ENCODE measurements at regions not wholly inside any gene's neighbourhood (a gene's known extent, or its start where the extent isn't known, plus 50 kb on each side); places are given as distances from the start of the nearest gene placed in this dataset.

DNA sequence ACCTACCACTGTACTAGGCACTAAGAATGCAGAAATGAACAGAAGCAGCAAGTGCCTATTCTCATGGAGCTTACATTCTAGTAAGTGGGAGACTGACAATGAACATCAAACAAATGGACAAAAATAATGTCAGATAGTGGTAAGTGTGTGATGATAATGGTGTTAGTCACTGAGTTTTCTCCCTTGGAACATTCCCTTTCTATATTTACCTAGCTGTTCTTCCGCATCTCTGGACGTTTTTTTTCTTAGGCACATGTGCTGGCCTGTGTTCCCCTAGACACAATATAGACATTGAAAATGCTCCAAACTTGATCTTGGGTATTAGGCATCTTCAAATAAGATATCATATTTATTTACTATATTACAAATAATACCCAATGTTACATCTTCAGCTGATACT lies 218.1 kb upstream of the GJE1 start:
- Mint-ChIP-seq H3K4me1 (no peaks in the 10 kb centered on the region), H3K36me3 (no peaks in the 10 kb centered on the region), H3K9me3 (peaks cover 0 to 3% (median 0%) of the 10 kb centered on the region in 7 donors), H3K4me3 (no peak overlapping the region), H3K27me3 (no peaks in the 10 kb centered on the region), H3K27ac (no peak overlapping the region)
- Histone ChIP-seq H3K4me1 (ENCODE audit: control insufficient read depth, insufficient read depth, low read length, poor library complexity, severe bottlenecking) (no peaks in the 10 kb centered on the region), H3K4me3 (ENCODE audit: low read depth, low read length) (no peak overlapping the region), H3K9me3 (ENCODE audit: control insufficient read depth in 2 of 2, low read length in 2 of 2) (no peaks in the 10 kb centered on the region), H3K27ac (ENCODE audit: insufficient read depth, low read length, poor library complexity, severe bottlenecking) (no peak overlapping the region), H3K27me3 (ENCODE audit: control insufficient read depth, insufficient read depth, low read length) (no peaks in the 10 kb centered on the region), H3K36me3 (ENCODE audit: control insufficient read depth, insufficient read depth, low read length) (no peaks in the 10 kb centered on the region)
- ATAC-seq (ENCODE audit: low read depth in 2 of 2) (no peak), DNase-seq (no peak)

- Mint-ChIP-seq H3K9me3 (peaks cover 0 to 3% (median 0%) of the 10 kb centered on the region in 7 donors), H3K4me1 (peaks cover 0 to 6% (median 0%) of the 10 kb centered on the region in 4 donors), H3K4me3 (no peak overlapping the region), H3K36me3 (no peaks in the 10 kb centered on the region), H3K27me3 (peaks cover 4% of the 10 kb centered on the region), H3K27ac (no peak overlapping the region)
- no peaks in the 10 kb centered on the region for H3K27me3 ChIP-seq (ENCODE audit: control insufficient read depth, insufficient read depth, low read length)
- no peak for DNase-seq
- ATAC-seq (ENCODE audit: low read depth in 2 of 2) = no peak
- H3K4me3 ChIP-seq (ENCODE audit: low read depth, low read length) = no peak overlapping the region
- H3K9me3 ChIP-seq (ENCODE audit: control insufficient read depth in 2 of 2, low read length in 2 of 2) = no peaks in the 10 kb centered on the region
- no peaks in the 10 kb centered on the region for H3K36me3 ChIP-seq (ENCODE audit: control insufficient read depth, insufficient read depth, low read length)
- H3K27ac ChIP-seq (ENCODE audit: insufficient read depth, low read length, poor library complexity, severe bottlenecking) = no peak overlapping the region
- H3K4me1 ChIP-seq (ENCODE audit: control insufficient read depth, insufficient read depth, low read length, poor library complexity, severe bottlenecking) = no peaks in the 10 kb centered on the region
Measured at GRCh38 chr6:141906569-141907080, 226.1 kb upstream of the GJE1 start.

DNA sequence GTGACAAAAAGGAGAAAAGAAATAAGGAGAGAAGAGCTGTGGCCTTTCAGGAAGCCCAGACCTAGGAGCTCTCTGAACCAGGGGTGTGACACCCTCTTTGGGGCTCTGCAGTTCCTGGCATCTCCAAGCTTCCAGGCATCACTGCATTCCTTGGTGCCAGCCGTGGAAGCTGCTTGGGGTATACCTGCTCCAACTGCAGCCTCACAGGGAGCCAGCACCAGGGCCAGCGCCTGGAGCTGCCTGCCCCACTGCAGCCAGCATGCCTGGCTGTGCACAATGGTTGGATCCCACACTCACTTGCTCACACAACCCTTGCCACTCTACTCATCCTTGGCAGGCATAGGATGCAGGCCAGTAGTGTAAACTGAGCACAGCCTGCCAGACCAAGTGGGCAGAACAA lies 242.1 kb upstream of the GJE1 start:
- Histone ChIP-seq H3K27ac (ENCODE audit: insufficient read depth, low read length, poor library complexity, severe bottlenecking) (no peak overlapping the region), H3K9me3 (ENCODE audit: control insufficient read depth in 2 of 2, low read length in 2 of 2) (peaks cover 0 to 6% of the 10 kb centered on the region in 2 experiments), H3K4me1 (ENCODE audit: control insufficient read depth, insufficient read depth, low read length, poor library complexity, severe bottlenecking) (no peaks in the 10 kb centered on the region), H3K27me3 (ENCODE audit: control insufficient read depth, insufficient read depth, low read length) (no peaks in the 10 kb centered on the region), H3K36me3 (ENCODE audit: control insufficient read depth, insufficient read depth, low read length) (no peaks in the 10 kb centered on the region), H3K4me3 (ENCODE audit: low read depth, low read length) (no peak overlapping the region)
- no peak for DNase-seq
- H3K27ac Mint-ChIP-seq = no peak overlapping the region
- no peak overlapping the region for H3K4me3 Mint-ChIP-seq
- no peak for ATAC-seq (ENCODE audit: low read depth in 2 of 2)
- H3K9me3 Mint-ChIP-seq = peaks cover 2 to 23% (median 6%) of the 10 kb centered on the region in 7 donors
- H3K4me1 Mint-ChIP-seq = no peaks in the 10 kb centered on the region
- H3K36me3 Mint-ChIP-seq = no peaks in the 10 kb centered on the region
- H3K27me3 Mint-ChIP-seq = no peaks in the 10 kb centered on the region

DNA sequence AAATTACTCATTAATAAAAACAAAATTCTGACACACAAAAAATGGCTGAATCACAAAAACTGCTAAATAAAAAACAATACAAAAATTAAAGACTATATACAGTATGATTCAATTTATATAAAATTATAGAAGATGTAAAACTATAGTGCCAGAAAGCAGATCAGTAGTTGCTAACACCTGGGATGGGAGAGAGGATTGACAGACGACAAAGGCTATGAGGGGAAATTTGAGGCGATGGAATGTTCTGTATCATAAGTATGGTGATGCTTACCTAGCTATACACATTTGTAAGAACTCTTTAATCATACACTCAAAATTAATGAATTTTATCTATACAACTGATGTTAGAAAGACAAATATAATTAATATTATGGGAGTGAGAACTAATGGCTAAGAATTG lies 247.9 kb upstream of the GJE1 start:
- Mint-ChIP-seq H3K9me3 (peaks cover 0 to 28% (median 11%) of the 10 kb centered on the region in 7 donors), H3K27me3 (no peaks in the 10 kb centered on the region), H3K4me1 (peaks cover 0 to 4% (median 1%) of the 10 kb centered on the region in 4 donors), H3K4me3 (no peak overlapping the region), H3K36me3 (peaks cover 6% of the 10 kb centered on the region), H3K27ac (no peak overlapping the region)
- DNase-seq = no peak
- Histone ChIP-seq H3K4me3 (ENCODE audit: low read depth, low read length) (no peak overlapping the region), H3K9me3 (ENCODE audit: control insufficient read depth in 2 of 2, low read length in 2 of 2) (peaks cover 0 to 14% of the 10 kb centered on the region in 2 experiments), H3K36me3 (ENCODE audit: control insufficient read depth, insufficient read depth, low read length) (no peaks in the 10 kb centered on the region), H3K27me3 (ENCODE audit: control insufficient read depth, insufficient read depth, low read length) (no peaks in the 10 kb centered on the region), H3K27ac (ENCODE audit: insufficient read depth, low read length, poor library complexity, severe bottlenecking) (no peak overlapping the region), H3K4me1 (ENCODE audit: control insufficient read depth, insufficient read depth, low read length, poor library complexity, severe bottlenecking) (no peaks in the 10 kb centered on the region)
- no peak for ATAC-seq (ENCODE audit: low read depth in 2 of 2)

- DNase-seq (no peak), ATAC-seq (ENCODE audit: low read depth in 2 of 2) (no peak)
- Mint-ChIP-seq H3K4me1 (peaks cover 0 to 7% (median 2%) of the 10 kb centered on the region in 4 donors), H3K27me3 (no peaks in the 10 kb centered on the region), H3K27ac (no peak overlapping the region), H3K9me3 (peaks cover 0 to 9% (median 1%) of the 10 kb centered on the region in 7 donors), H3K36me3 (peaks cover 6% of the 10 kb centered on the region), H3K4me3 (no peak overlapping the region)
- H3K4me1 ChIP-seq (ENCODE audit: control insufficient read depth, insufficient read depth, low read length, poor library complexity, severe bottlenecking) = no peaks in the 10 kb centered on the region
- H3K4me3 ChIP-seq (ENCODE audit: low read depth, low read length) = no peak overlapping the region
- H3K27me3 ChIP-seq (ENCODE audit: control insufficient read depth, insufficient read depth, low read length) = no peaks in the 10 kb centered on the region
- no peaks in the 10 kb centered on the region for H3K9me3 ChIP-seq (ENCODE audit: control insufficient read depth in 2 of 2, low read length in 2 of 2)
- no peaks in the 10 kb centered on the region for H3K36me3 ChIP-seq (ENCODE audit: control insufficient read depth, insufficient read depth, low read length)
- H3K27ac ChIP-seq (ENCODE audit: insufficient read depth, low read length, poor library complexity, severe bottlenecking) = no peak overlapping the region
Measured at GRCh38 chr6:141878686-141879085, 254.0 kb upstream of the GJE1 start.

DNA sequence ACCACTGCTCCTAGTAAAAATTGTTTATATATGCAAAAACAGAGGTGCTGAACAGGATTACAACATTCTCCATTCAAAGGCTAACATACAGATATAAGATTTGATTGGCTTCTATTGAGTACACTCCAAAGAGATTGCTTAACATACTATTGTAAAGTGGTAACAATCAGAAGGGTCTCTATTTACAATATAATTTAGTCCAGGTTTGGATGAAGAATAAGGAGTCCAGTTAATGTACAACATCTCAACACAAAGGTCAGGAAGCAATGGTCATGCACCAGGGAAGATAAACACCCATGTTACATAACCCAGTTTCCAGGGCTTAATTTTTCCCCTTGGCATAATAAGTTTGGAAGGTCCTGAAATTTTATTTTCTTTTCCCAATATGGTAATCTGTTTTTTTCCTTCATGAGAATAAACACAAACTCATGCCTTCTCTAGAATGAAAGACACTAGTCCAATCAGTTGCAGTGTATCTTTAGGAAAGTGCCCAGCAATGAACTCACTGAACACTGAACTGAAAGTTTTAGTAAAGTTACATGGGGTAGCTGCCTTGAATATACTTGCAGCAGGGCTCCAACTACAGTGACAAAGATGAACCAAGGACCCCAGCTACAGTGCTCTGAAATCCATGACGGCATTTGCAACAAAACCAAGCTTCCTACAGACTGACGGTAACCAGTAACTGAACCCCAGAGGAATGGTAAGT lies 255.3 kb upstream of the GJE1 start:
- H3K4me1 Mint-ChIP-seq = peaks cover 0 to 7% (median 2%) of the 10 kb centered on the region in 4 donors
- no peak overlapping the region for H3K27ac ChIP-seq (ENCODE audit: insufficient read depth, low read length, poor library complexity, severe bottlenecking)
- H3K4me3 Mint-ChIP-seq = no peak overlapping the region
- DNase-seq (no peak), ATAC-seq (ENCODE audit: low read depth in 2 of 2) (no peak)
- H3K36me3 Mint-ChIP-seq = peaks cover 5% of the 10 kb centered on the region
- H3K27me3 ChIP-seq (ENCODE audit: control insufficient read depth, insufficient read depth, low read length) = no peaks in the 10 kb centered on the region
- no peaks in the 10 kb centered on the region for H3K36me3 ChIP-seq (ENCODE audit: control insufficient read depth, insufficient read depth, low read length)
- H3K9me3 ChIP-seq (ENCODE audit: control insufficient read depth in 2 of 2, low read length in 2 of 2) = no peaks in the 10 kb centered on the region
- H3K27ac Mint-ChIP-seq = no peak overlapping the region
- H3K4me1 ChIP-seq (ENCODE audit: control insufficient read depth, insufficient read depth, low read length, poor library complexity, severe bottlenecking) = no peaks in the 10 kb centered on the region
- no peak overlapping the region for H3K4me3 ChIP-seq (ENCODE audit: low read depth, low read length)
- no peaks in the 10 kb centered on the region for H3K27me3 Mint-ChIP-seq
- peaks cover 0 to 4% (median 1%) of the 10 kb centered on the region in 7 donors for H3K9me3 Mint-ChIP-seq

DNA sequence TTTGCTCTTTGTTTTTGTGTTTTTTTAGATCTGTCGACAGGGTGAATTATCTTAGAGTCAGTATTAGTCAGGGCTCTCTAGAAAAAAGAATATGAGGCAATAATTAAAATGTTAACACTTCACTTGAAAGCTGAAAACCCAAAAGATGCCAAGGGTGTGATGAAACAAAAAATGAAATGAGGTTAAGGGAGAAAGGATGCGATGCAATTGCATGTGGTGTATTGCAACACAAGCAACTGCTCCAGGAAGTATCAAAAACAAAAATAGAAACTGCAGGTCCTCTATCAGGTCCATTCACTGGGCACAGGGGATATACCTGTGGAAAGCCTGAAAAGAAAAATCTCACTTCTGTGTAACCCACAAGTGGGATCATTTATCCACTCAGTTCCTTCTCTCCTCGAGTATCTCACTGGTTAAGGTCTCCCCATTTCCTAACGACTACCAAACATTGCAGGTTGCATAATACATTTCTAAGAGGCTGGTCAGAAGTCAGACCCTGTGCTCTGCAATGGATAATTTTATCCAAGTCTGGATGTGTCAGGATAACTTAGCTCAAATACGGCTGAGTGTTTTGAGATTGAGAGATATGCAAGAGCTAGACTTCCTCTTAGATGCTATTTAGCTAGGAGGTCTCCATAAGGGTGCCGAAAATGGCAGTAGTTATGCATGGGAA lies 257.7 kb upstream of the GJE1 start:
- H3K36me3 Mint-ChIP-seq = peaks cover 5% of the 10 kb centered on the region
- no peaks in the 10 kb centered on the region for H3K27me3 Mint-ChIP-seq
- no peak for DNase-seq
- H3K4me3 Mint-ChIP-seq = no peak overlapping the region
- Histone ChIP-seq H3K4me3 (ENCODE audit: low read depth, low read length) (no peak overlapping the region), H3K9me3 (ENCODE audit: control insufficient read depth in 2 of 2, low read length in 2 of 2) (no peaks in the 10 kb centered on the region), H3K27ac (ENCODE audit: insufficient read depth, low read length, poor library complexity, severe bottlenecking) (no peak overlapping the region), H3K27me3 (ENCODE audit: control insufficient read depth, insufficient read depth, low read length) (no peaks in the 10 kb centered on the region), H3K36me3 (ENCODE audit: control insufficient read depth, insufficient read depth, low read length) (no peaks in the 10 kb centered on the region), H3K4me1 (ENCODE audit: control insufficient read depth, insufficient read depth, low read length, poor library complexity, severe bottlenecking) (no peaks in the 10 kb centered on the region)
- ATAC-seq (ENCODE audit: low read depth in 2 of 2) = no peak
- peaks cover 0 to 4% (median 0%) of the 10 kb centered on the region in 4 donors for H3K4me1 Mint-ChIP-seq
- no peak overlapping the region for H3K27ac Mint-ChIP-seq
- H3K9me3 Mint-ChIP-seq = peaks cover 0 to 6% (median 1%) of the 10 kb centered on the region in 7 donors

Measured in CD4-positive, CD25-positive, alpha-beta regulatory T cell (primary cell).